ENCODE measurements at regions not wholly inside any gene's neighbourhood (a gene's known extent, or its start where the extent isn't known, plus 50 kb on each side); places are given as distances from the start of the nearest gene placed in this dataset.

GRCh38 chr5:142397178-142397577, 72.4 kb upstream of the SPRY4 start (continued):
- TF ChIP-seq, protein P1, sequence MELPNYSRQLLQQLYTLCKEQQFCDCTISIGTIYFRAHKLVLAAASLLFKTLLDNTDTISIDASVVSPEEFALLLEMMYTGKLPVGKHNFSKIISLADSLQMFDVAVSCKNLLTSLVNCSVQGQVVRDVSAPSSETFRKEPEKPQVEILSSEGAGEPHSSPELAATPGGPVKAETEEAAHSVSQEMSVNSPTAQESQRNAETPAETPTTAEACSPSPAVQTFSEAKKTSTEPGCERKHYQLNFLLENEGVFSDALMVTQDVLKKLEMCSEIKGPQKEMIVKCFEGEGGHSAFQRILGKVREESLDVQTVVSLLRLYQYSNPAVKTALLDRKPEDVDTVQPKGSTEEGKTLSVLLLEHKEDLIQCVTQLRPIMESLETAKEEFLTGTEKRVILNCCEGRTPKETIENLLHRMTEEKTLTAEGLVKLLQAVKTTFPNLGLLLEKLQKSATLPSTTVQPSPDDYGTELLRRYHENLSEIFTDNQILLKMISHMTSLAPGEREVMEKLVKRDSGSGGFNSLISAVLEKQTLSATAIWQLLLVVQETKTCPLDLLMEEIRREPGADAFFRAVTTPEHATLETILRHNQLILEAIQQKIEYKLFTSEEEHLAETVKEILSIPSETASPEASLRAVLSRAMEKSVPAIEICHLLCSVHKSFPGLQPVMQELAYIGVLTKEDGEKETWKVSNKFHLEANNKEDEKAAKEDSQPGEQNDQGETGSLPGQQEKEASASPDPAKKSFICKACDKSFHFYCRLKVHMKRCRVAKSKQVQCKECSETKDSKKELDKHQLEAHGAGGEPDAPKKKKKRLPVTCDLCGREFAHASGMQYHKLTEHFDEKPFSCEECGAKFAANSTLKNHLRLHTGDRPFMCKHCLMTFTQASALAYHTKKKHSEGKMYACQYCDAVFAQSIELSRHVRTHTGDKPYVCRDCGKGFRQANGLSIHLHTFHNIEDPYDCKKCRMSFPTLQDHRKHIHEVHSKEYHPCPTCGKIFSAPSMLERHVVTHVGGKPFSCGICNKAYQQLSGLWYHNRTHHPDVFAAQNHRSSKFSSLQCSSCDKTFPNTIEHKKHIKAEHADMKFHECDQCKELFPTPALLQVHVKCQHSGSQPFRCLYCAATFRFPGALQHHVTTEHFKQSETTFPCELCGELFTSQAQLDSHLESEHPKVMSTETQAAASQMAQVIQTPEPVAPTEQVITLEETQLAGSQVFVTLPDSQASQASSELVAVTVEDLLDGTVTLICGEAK (IDR thresholded peaks at IDR 0.05): no peak
- TF ChIP-seq, protein P1 (CRISPR knock-in tag; IDR thresholded peaks at IDR 0.05): no peak
- TF ChIP-seq RBM34 (IDR thresholded peaks at IDR 0.05; ENCODE audit: borderline replicate concordance, insufficient read depth, low read length) (no peak), CCAR2 (IDR thresholded peaks at IDR 0.05; ENCODE audit: low read depth, low read length) (no peak), YBX1 (IDR thresholded peaks at IDR 0.05) (no peak), NRF1 (conservative IDR thresholded peaks at IDR 0.05 in 1 of 2, IDR thresholded peaks at IDR 0.05 in 1 of 2) (no peak), BRD9 (IDR thresholded peaks at IDR 0.05; ENCODE audit: low read depth, partially characterized antibody) (peak; percentile 36), LEF1 (IDR thresholded peaks at IDR 0.05) (peak; percentile 74), HMBOX1 (IDR thresholded peaks at IDR 0.05) (no peak), FOXA3 (CRISPR knock-in tag; conservative IDR thresholded peaks at IDR 0.05 in 1 of 2, IDR thresholded peaks at IDR 0.05 in 1 of 2) (no peak), BRD4 (IDR thresholded peaks at IDR 0.05) (no peak), ELK3 (CRISPR knock-in tag; IDR thresholded peaks at IDR 0.05) (no peak), ATF7 (IDR thresholded peaks at IDR 0.05) (0 out of 2 replicates have a peak, but pooled peaks have one; percentile 20), MYC (IDR thresholded peaks at IDR 0.05; ENCODE audit: low read depth, low read length) (0 out of 2 replicates have a peak, but pooled peaks have one; percentile 12), MYC (CRISPR knock-in tag; IDR thresholded peaks at IDR 0.05; ENCODE audit: borderline replicate concordance, low read depth) (no peak), IRF2 (CRISPR knock-in tag; IDR thresholded peaks at IDR 0.05) (no peak), SMAD4 (CRISPR knock-in tag; conservative IDR thresholded peaks at IDR 0.05) (no peak), C11orf30 (IDR thresholded peaks at IDR 0.05; ENCODE audit: low read depth) (no peak)

Data from K562 (cell line).